ENCODE measurements at regions not wholly inside any gene's neighbourhood (a gene's known extent, or its start where the extent isn't known, plus 50 kb on each side); places are given as distances from the start of the nearest gene placed in this dataset.

DNA sequence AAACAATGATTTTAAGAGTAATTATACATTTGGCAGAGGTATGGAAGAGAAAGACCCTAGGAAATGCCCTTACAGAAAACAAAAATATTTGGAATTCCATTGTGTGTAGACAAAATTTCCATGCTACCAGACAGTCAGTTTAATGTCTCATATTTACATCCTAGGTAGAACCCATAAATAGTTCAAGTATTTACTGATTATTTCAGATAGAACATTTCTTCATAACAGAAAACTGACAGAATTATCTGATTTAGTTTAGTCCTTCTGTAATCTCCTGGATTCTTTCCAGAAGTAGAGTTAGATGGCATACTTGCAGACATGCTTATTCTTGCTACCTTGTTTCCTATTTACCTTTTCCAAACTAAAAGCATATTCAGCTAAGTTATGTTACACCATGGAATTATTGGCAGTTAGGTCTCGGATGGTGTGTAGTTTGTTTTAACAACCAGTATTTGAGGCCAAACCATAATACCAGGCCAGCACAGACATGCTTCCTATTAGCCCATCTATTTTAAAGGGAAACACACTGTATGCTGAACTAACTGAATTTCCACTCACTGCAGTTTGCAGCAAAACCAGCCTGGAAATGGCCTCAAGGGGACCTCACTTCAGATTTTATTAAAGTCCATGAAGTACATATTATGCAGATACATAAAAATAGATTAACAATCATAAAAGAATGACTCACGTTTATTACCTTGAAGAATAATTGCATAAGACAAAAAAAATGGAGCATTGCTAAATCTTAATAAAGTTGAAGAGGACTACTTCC lies 126.6 kb upstream of the LRIG3 start:
- peaks cover 0 to 2% (median 0%) of the 10 kb centered on the region in 4 donors for H3K4me1 ChIP-seq
- H3K36me3 ChIP-seq: no peaks in the 10 kb centered on the region
- H3K27ac ChIP-seq: no peak overlapping the region
- DNase-seq: no peak
- H3K4me3 ChIP-seq: no peak overlapping the region
- H3K27me3 ChIP-seq: no peaks in the 10 kb centered on the region
- TF ChIP-seq POLR2A (IDR thresholded peaks at IDR 0.05): no peak
- 54 to 69% (median 63%) methylated on average over 2 of the region's 2 CpGs for WGBS, 5 donors
- H3K9me3 ChIP-seq: no peaks in the 10 kb centered on the region
- intact Hi-C loops (cut with DNase I; ENCODE audit: low total_unique reads): no loop called here

DNA sequence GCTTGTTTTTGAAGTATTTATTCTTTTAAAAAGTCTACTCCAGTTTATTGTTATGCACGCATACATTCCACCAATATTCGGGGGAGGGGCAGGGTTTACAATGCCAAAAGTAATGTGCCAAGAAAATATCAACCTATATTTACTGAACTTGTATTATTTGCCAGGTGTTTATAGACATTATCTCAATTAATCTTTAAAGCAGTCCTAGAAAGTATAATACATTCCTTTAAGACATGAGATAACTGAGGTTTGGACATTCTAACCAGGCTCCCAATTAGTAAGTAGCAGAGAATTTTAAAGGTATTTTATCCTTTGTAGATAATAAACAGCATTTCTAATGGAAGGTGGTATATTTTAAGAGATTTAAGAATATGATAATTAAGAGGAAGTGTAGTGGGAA lies 124.5 kb upstream of the LRIG3 start:
- TF ChIP-seq POLR2AphosphoS5 (IDR thresholded peaks at IDR 0.05): no peak
- TF ChIP-seq, protein P1, sequence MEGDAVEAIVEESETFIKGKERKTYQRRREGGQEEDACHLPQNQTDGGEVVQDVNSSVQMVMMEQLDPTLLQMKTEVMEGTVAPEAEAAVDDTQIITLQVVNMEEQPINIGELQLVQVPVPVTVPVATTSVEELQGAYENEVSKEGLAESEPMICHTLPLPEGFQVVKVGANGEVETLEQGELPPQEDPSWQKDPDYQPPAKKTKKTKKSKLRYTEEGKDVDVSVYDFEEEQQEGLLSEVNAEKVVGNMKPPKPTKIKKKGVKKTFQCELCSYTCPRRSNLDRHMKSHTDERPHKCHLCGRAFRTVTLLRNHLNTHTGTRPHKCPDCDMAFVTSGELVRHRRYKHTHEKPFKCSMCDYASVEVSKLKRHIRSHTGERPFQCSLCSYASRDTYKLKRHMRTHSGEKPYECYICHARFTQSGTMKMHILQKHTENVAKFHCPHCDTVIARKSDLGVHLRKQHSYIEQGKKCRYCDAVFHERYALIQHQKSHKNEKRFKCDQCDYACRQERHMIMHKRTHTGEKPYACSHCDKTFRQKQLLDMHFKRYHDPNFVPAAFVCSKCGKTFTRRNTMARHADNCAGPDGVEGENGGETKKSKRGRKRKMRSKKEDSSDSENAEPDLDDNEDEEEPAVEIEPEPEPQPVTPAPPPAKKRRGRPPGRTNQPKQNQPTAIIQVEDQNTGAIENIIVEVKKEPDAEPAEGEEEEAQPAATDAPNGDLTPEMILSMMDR (IDR thresholded peaks at IDR 0.05): no peak
- no peak for TF ChIP-seq POLR2A (IDR thresholded peaks at IDR 0.05)
- no peak for TF ChIP-seq EP300 (IDR thresholded peaks at IDR 0.05)
- DNase-seq: no peak
- no peaks in the 10 kb centered on the region for H3K36me3 ChIP-seq
- intact Hi-C loops (cut with DNase I; ENCODE audit: low total_unique reads): no loop called here
- no peak overlapping the region for H3K4me3 ChIP-seq
- H3K27ac ChIP-seq: no peak overlapping the region
- 33 to 56% (median 51%) methylated on average over 2 of the region's 2 CpGs for WGBS, 5 donors
- H3K9me3 ChIP-seq: no peaks in the 10 kb centered on the region
- H3K27me3 ChIP-seq: no peaks in the 10 kb centered on the region
- H3K4me1 ChIP-seq: peaks cover 0 to 19% (median 6%) of the 10 kb centered on the region in 4 donors

GRCh38 chr12:59041241-59042121 lies 121.2 kb upstream of the LRIG3 start:
- 45 to 70% (median 65%) methylated on average over 4 of the region's 4 CpGs for WGBS, 5 donors
- intact Hi-C loops (cut with DNase I; ENCODE audit: low total_unique reads): no loop called here
- Histone ChIP-seq H3K4me3 (no peak overlapping the region), H3K9me3 (no peaks in the 10 kb centered on the region), H3K36me3 (no peaks in the 10 kb centered on the region), H3K27me3 (no peaks in the 10 kb centered on the region), H3K4me1 (peaks cover 0 to 26% (median 13%) of the 10 kb centered on the region in 4 donors), H3K27ac (peak overlapping the region in 3 of 5 donors; percentile 44 to 66 (median 47))
- TF ChIP-seq POLR2A (IDR thresholded peaks at IDR 0.05) (no peak), EP300 (IDR thresholded peaks at IDR 0.05) (no peak), POLR2AphosphoS5 (IDR thresholded peaks at IDR 0.05) (no peak)
- TF ChIP-seq, protein P1 (IDR thresholded peaks at IDR 0.05): no peak
- peak in 1 of 2 donors; percentile 45 for DNase-seq

GRCh38 chr12:59040656-59041055 lies 120.4 kb upstream of the LRIG3 start:
- intact Hi-C loops (cut with DNase I; ENCODE audit: low total_unique reads): no loop called here
- Histone ChIP-seq H3K9me3 (no peaks in the 10 kb centered on the region), H3K27me3 (no peaks in the 10 kb centered on the region), H3K4me3 (no peak overlapping the region), H3K4me1 (peaks cover 0 to 33% (median 13%) of the 10 kb centered on the region in 4 donors), H3K36me3 (no peaks in the 10 kb centered on the region), H3K27ac (peak overlapping the region in 3 of 5 donors; percentile 44 to 66 (median 47))
- DNase-seq: peak in 1 of 2 donors; percentile 42
- WGBS, 5 donors: 36 to 82% (median 73%) methylated on average over 1 of the region's 1 CpG
- TF ChIP-seq EP300 (IDR thresholded peaks at IDR 0.05) (no peak), POLR2A (IDR thresholded peaks at IDR 0.05) (no peak), POLR2AphosphoS5 (IDR thresholded peaks at IDR 0.05) (no peak)
- TF ChIP-seq, protein P1 (IDR thresholded peaks at IDR 0.05): no peak

Data from stomach (tissue), 8 donors.